Activated CD8-positive, alpha-beta memory T cell treated with anti-CD3 and anti-CD28 coated beads, Interleukin-2, amount 50 U/mL, for 1 hour (primary cell): ENCODE measurements at regions not wholly inside any gene's neighbourhood (a gene's known extent, or its start where the extent isn't known, plus 50 kb on each side); places are given as distances from the start of the nearest gene placed in this dataset.
"Not testable (repeated sequence)": the region's sequence is repeated elsewhere in the genome, so short reads cannot be mapped to it uniquely, and the experiment has no call there.

Source experiments
- DNase-seq: peaks from one replicate; pipeline ENCODE4 v3.0.0-alpha.2; 2020; ENCODE audit errors: extremely low read depth

DNA sequence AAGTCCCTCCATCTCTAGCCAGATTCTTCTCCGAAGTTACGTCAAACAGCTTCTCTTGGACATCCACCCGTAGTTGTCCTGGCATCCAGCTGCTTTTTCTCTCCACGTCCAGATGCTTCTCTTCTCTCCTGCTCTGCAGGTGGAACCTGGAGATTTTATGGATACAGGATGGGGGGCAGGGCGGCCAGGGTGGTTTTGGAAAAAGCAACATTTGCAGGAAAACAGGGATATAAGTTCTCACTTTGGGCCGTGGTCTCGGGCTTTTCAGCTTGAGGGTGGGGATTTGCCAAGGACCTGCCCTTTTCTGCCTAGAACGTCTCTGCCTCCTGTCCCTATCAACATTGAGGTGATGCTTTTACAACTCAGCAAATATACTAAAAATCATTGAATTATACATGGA is 1941.6 kb upstream of the C9orf72 start:
- DNase-seq: no peak

DNA sequence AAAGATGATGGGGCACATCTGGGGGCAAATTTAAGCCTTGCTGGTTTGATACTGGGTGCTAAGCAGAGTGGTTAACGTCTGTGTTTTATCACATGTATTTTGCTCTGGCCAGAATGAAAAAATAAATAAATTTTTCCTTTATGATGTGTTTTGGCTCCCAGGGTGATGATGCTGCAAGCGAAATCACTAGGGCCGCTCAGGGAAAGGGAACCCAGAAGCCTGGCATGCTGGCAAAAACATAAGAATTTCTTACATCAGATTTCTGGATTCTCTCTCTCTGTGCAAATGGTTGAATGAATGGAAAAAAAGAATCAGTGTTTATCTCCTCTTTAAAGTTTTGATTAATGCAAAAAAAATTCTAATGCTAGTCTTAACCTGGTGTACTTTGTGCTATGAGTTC is 1975.2 kb upstream of the C9orf72 start:
- no peak for DNase-seq

DNA sequence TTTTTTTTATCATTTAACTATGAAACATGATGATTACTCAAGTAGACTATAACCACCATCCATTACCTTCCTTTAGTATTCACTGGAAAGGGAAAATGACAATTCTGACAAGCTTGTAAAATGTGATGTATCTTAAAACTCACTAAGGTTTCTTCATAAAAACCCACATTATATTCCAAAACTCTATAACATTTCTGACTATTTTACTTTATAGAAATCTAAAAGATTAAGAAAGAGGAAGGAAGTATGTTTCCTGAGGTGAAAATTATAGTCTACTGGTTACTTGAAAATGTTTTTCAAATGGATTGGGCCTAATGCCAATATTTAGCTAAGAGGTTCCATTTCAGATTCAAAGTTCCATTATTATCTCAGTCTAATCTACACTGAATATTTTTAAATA is 1982.2 kb upstream of the C9orf72 start:
- no peak for DNase-seq

DNA sequence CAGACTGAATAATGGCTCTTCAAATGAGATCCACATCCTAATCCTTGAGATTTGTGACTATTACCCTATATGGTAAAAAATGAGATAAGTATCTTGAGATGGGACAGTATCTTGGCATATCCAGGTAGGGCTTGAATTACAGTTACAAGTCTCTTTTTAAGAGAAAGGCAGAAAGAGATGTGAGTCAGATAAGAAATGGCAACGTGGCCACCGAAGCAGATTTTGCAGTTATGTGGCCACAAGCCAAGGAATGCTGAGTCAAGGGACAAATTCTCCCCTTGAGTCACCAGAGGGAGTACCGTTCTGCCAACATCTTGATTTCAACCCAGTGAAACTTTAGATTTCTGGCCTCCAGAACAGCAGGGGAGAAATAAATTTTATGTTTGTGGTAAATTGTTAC is 1983.0 kb upstream of the C9orf72 start:
- no peak for DNase-seq

DNA sequence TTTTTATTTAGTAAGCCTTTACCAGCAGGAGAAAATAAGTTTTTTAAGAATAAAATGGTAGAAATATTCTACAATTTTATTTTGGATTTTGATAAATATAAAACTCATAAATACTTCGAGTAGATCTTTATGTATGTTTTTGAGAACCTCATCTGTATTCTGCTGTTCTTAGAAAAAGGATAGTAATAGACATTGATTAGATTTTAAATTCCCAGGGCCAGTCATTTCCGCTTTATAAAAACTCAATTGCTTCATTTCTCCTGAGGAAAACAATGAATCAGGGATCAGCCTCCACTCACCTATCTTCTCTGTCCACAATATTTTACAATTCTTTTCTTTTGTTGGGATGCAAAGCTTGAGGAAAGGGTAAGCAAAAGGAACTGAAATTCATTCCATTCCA is 1983.5 kb upstream of the C9orf72 start:
- no peak for DNase-seq

DNA sequence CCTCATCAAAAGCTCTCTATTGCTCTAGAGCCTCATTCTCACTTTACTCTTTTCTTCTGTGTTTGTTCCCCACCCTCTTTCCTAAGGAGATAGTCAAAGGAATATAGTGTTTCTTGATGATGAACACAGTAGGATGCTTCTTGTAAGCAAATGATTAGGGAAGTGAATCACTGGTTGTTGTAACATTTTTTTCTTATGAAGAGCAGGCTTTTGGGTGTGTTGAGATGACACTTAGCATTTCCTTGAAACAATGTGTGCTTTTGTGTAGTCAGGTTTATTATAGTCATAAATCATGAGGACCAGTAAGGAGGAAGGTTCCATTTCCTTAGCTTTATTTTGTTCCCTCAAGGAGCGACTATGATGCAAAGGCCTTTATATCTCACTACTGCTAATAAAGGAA is 1991.3 kb upstream of the C9orf72 start:
- DNase-seq: no peak

DNA sequence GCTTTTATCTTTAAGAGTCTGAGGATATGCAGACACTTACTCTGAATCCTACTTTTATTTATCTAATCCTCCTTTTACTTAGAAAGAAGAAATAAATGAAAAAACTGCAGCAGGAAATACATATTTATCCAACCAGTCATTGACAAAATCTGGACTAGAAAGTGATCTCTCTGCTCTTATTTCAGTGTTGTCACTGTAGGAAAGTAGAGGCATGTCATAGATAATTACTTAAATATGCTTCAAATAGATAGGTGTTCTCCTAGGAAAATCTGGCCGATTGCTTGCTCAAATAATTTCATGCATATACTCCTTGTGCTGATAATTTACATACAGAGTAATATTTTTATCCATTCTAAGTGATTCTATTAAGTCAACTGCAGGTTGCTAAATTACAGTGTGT is 2001.9 kb upstream of the C9orf72 start:
- no peak for DNase-seq

DNA sequence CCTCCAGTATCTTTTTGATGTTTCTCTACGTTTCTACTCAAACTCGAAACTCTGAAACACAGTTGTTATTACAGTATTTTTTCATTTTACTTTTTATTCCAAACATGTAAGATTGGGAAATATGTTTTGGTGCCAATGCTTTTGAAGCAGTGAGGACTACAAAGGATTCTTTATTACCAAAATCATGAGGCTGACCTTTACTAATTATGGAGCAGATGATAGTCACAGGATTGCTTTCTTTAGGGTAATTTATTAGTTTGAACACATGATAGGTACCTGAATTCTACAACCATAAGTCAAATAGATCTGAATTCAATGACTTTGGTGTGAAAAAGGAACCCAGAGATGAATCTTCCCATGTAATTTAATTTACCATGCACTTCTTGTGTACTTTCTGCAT is 2015.1 kb upstream of the C9orf72 start:
- no peak for DNase-seq

DNA sequence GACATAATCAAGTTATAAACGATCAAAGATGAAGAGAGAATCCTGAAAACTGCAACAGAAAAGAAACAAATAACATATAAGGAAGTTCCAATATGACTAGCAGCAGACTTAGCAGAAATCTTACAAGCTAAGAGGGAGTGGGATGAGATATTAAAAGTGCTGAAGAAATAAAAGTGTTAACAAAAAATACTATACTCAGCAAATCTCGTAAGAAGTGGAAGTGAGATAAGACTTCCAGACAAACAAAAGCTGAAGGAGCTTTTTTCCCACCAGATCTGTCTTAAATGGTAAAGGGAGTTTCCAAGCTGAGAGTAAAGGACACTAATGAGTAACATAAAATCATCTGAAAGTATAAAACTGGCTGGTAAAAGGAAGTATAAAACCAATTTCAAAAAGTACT is 2036.0 kb upstream of the C9orf72 start:
- DNase-seq: no peak

DNA sequence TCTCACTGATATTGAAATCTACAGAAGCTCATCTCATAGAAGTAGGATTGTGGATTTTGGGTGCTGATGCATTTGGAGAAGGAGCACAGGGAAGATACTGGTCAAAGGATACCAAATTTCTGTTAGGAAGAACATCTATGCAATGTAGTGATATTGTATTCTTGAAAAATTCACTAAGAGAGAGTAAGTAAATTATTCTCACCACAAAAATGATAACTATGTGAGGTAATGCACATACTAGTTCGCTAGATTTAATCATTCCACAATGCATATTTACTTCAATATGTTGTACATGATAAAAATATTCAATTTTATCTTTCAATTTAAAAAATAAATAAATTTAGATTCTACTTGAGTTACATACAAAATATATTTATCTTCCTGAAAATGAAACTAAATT is 2040.5 kb upstream of the C9orf72 start:
- DNase-seq: no peak

DNA sequence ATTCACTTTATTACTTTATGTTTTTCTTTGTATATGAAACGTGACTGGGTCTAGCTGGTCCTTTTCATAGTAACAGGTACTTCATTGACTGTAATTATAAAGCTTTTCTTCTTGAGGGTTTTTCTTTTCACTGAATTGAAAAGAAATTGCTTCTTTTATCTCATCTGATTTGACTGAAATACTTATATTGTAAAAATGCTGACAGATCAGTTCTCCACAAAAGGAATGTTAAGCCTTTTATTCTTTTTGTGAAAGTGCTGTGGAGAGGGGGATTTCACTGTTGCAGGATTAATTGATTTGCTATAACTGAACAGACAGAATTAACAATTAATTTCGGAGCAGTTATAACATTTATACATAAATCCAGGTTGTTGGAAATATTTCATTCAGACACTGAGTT is 2043.6 kb upstream of the C9orf72 start:
- DNase-seq: no peak

DNA sequence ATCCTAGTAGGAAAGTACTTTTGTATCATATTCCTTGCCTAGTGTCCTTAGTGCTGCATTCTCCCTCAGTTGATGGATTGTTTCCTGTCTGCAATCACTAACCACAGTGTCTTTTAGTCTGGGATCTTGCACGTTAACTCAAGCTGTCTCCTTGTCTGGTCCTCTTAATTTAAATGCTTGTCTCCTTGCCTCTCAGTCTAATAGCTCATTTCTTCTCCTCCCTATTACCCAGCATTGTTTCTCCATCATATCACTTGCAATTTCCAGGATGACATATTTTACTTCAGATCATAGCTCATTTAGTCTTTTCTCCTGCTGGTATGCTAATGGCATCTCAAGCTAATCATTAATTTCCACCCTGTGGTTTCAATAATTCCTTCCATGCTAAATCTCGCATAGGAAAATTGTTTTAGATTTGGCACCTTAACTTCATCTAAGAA is 2052.0 kb upstream of the C9orf72 start:
- no peak for DNase-seq

DNA sequence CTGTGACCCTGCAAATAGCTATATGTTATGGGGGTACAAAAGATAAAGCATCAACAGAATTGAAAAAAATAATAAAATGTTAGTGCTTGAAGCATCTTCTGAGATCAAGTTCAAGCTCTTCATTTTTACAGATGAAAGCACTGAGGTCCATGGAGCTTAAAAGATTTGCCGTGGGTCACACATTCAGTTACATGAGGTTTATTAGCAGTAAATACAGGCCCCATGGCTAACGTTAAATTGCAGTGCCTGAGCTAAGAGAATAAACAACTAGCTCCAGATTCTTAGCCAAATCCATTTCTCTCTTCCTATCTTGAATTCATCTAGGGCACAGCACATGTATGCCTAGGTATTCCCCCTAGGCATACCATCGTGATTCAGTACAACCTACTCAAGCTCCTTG is 2052.7 kb upstream of the C9orf72 start:
- DNase-seq: no peak

DNA sequence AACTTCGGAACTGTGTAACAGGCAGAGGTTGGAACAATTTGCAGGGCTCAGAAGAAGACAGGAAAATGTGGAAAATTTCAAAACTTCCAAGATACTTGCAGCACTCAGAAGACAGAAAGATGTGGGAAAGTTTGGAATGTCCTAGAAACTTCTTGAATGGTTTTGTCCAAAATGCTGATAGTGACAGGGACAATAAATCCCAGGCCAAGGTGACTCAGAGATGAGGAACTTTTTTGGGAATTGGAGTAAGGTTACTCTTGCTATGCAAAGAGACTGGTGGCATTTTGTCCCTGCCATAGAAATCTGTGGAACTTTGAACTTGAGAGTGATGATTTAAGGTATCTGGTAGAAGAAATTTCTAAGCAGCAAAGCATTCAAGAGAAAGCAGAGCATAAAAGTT is 2055.6 kb upstream of the C9orf72 start:
- not testable (repeated sequence) for DNase-seq

DNA sequence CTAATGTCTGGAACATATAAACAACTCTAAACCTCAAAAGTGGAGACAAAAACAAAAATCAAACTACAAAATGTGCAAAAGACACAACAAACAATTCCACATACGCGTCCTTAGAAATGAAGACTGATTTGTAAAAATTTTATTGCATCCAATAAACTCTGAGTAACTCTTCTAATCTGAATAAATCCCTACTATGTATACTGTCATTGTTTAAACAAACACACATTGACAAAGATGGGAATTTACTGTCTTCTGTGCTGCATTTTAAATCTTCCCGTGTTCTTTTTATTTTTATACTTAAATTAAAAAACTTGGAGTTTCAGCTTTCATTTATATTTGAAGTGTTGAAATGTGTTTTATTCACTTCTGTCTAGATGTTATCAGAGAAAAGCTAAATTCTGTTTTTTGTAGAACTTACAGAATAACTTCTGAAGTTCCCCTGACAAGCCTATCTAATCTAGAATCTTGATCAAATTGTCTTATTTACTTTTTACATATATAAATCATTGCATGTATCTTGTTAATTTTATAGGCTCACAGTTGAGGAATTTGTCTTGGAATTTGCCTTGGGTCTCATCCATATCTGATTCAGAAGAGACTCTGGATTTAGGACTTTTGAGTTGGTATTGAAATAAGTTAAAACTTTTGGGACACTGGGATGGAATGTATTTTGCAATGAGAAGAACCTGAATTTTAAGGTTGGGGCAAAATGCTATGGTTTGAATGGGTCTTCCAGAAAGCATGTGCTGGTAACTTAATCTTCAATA is 2064.4 kb upstream of the C9orf72 start:
- DNase-seq: no peak

DNA sequence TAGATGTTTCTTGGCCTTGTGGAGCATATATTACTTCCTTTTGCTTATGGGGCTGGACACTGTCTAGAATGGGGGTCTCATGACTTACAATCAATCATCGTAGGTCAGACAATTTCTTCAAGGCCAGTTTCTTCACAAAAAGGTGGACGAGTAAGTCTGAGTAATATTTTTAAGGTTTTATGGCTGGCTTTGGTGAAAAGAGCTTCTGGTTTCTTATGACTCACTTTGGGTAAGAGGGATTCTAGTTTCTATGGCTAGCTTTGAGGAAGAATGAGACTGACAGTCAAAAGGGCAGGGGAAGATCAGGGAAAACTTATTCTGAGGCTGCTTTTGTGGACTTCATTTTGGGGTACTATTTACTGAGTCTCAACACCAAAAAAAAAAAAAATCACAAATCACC is 2067.2 kb upstream of the C9orf72 start:
- no peak for DNase-seq

DNA sequence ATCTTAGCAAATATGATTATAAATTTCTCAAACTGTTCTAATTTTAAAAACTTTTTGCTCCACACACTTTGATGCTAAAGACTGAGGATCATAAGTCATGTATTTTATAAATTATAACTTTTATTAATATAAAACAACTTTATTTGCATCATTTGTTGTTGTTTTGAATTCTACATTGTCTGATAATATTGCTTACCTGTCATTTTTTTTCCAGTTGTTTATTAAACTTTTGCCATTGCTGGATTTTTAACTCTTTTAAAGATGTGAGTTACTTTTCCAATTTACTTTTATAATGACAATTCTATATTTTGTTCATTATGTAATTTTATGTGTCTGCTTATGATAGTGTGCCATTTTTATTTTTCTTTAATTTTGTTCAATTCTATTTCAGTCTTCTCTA is 2071.2 kb upstream of the C9orf72 start:
- DNase-seq: no peak

DNA sequence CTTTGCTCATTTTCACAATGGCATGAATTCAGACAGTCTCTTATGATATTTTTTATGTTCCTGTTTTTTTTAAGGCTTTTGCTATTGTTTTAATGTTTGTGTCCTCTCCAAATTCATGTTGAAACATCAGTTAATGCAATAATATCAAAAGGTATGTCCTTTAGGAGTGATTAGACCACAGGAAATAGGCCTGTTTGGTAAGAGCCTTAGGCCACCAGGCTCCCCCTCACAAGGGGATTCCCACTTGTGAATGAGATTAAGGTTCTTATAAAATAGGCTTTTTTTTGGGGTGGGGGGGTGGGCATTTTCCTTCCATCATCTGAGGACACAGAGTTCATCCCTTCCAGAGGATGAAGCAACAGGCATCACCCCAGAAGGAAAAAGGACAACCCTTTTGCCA is 2074.2 kb upstream of the C9orf72 start:
- DNase-seq: no peak

DNA sequence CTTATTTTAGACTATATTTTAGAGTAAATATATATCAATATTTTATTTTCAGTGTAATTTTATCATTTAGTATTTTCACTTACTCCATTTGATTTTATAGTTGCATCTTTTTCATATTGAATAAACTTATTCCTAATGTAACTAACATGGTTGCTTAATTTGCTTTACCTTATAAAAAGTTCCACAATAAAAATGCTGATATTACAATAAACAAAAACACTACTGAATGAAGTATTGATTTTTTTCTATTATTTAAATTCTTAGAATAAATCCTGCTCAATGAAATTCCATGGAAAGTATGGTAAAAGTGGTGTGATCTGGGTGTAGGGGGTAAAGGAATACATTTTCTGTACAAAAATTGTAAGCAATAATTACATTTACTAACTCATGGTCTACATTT is 2074.9 kb upstream of the C9orf72 start:
- no peak for DNase-seq

DNA sequence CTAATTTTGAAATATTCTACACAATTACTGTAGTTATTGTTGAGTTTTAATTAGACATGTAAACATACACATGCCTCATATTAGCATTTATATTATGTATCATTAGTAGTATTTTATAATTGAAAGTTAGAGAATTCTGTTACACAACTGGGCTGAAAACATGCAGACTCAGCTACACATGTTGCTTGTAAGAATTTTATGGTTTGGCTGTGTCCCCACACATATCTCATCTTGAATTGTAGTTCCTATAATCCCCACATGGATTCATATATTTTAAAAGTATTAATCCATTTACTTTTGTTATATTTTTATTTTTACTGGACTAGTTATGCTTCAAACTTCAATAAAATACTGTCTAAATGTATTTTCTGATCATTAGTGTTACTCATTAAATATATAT is 2075.3 kb upstream of the C9orf72 start:
- DNase-seq: no peak

DNA sequence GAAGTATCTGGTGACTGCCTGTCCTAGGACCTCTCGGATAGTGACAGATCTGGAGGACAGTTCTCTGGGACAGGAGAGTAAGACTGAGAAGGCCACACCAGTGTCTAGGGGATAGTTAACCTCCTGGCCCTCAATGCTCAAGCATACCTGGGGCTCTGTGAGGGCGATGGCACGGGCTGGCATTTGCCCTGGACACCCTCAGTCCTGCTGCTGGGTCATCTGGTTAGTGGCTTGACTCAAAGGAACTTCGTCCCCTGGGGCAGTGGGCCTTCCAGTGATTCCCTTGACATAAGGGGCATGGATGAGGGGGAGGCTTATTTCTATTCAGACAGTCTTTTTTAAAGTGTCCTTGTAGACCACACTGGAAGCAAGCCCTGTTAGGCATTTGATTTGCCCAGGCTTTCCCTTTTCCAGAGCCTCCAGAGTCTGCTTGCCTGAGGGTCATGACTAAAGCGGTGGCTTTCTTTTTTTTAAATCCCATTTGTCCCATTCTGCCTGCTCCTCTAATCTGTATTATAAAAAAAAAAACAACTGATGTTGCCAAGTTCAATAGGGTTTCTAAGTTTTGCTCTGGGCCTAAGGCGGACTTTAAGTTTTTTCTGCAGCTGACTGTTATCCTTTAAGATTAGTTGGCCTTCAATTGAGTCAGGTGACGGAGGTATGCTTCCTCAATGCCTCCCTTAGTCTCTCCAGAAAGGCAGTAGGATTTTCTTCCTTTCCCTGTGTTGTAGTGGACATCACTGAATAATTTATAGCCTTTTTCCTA is 2083.5 kb upstream of the C9orf72 start:
- DNase-seq: no peak

DNA sequence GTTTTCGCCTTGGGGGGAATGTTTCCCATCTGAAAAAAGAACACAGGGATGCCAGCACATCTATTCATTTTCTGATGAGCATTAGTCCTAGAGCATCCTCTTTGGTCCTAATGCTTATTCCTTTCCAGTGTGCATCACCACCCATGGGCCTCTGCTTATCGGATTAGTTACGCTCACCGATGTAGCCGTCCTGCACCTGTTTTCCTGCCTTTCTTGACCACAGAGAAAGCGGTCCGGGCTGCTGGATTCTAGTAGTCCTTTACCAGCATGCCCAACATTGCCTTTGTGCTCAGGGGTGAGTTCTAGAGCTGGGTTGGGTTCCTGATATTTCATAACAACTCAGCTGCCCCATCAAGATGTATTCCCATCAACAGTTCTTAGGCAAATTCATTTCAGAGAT is 2084.5 kb upstream of the C9orf72 start:
- DNase-seq: no peak

DNA sequence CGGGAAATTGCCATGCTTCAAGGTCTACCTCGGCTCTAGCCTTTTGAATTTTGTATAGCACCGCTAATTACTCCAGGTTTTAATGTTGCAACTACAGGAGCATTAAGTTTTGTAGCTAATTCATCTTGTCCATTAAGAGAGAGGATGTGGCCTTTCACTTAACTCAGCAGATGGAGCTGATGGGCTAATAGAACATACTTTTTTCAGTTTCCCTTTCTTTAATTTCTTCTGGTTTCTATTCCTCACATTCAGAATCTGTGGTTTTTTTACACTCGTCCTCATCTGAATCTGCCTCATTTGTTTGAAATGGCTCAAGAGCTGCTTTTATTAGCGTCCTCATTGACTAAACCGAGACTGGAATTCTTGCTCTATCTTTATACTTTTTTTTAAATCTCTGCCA is 2085.7 kb upstream of the C9orf72 start:
- DNase-seq: no peak

DNA sequence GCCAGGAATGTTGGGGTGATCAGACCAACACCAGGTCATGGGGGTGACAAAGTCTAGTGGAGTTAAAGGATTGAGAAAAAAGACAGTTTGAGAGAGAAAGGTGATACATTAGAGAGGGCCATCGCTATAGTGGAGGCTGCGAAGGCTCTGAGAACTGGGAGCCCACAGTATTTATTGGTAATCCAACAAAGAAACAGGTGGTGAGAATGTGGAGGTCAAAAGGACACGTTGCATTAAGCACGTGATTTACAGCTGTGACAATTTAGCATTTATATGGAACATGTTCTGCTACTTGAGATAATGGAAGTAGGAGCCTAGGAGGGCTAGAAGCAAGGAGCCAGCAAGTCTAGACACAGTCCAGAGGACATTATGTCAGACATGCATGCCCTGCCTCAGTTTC is 2086.5 kb upstream of the C9orf72 start:
- no peak for DNase-seq
